T-helper 1 cell treated with Interleukin-12 subunit alpha and Interleukin-12 subunit beta and Interleukin-4 antibody, amounts not matched to agents 30 ng/mL and 1 ng/mL, for 36 hours (primary cell): ENCODE measurements at regions not wholly inside any gene's neighbourhood (a gene's known extent, or its start where the extent isn't known, plus 50 kb on each side); places are given as distances from the start of the nearest gene placed in this dataset.
"Not testable (repeated sequence)": the region's sequence is repeated elsewhere in the genome, so short reads cannot be mapped to it uniquely, and the experiment has no call there.

ENCODE experiments used
- intact Hi-C: fragments of 100-400 bp; cut with micrococcal nuclease; formaldehyde crosslinking; loops from one replicate; pipeline ENCODE4 v1.15.1; 2024

GRCh38 chr17:52938623-52939230 is 780.2 kb upstream of the CA10 start:
- intact Hi-C loops = no loop called here

- intact Hi-C loops = no loop called here
Observed at GRCh38 chr17:52930581-52930980, 772.1 kb upstream of the CA10 start.

DNA sequence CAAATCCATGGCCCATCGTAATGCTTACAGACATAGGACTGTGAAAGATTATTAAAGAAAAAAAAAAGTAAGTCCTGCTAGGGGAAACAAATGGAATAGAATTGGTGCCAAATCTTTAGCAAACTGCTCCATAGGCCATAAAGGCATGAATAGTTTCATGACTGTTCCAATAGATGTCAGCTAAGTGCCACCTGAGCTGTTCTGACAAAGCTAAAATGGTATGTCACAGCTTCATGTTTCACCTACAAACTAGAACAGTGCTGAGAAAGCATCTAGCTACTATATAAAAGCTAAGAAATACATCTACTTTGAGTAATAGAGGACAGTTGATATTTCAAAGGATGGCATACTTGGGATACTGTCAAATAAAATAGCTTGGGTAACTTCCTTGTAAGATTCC is 771.6 kb upstream of the CA10 start:
- intact Hi-C loops = no loop called here

- intact Hi-C loops = no loop called here
Observed at GRCh38 chr17:52923658-52924057, 765.1 kb upstream of the CA10 start.

- intact Hi-C loops = no loop called here
Observed at GRCh38 chr17:52899235-52899634, 740.7 kb upstream of the CA10 start.

DNA sequence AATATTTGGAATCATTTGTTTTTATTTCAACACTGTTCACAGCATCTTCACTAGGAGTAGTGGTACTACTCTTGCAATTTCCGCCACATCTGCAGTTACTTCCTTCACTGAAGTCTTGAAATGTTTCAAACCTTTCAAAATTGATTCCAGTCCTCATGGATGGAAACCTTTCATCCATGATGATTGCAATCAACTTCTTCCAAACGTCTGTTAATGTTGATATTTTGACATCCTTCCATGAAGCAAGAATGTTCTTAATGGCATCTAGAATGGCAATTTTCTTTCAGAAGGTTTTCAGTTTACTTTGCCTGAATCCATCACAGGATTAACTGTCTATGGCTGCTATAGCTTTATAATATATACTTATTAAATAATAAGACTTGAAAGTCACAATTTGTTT is 736.8 kb upstream of the CA10 start:
- intact Hi-C loops = no loop called here

DNA sequence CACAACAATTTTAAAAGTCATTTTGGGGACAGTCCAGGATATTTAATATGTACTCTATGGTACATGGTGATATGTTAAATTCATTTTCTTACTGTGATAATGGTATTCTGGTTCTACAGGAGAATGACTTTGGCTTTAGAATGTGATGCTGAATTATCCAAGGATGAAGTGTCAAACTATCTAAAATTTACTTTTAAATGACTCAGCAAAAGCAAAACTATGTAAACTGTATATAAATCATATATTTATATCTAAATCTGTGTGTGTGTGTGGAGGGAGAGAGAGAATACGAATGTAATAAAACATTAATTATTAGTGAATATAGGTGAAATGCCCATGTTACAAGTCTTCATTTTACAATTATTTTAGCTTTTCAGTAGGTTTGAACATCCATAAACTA is 733.8 kb upstream of the CA10 start:
- intact Hi-C loops = no loop called here

GRCh38 chr17:52885882-52886281 is 727.4 kb upstream of the CA10 start:
- intact Hi-C loops = no loop called here

GRCh38 chr17:52883907-52884491 is 725.5 kb upstream of the CA10 start:
- intact Hi-C loops = not testable (repeated sequence)

DNA sequence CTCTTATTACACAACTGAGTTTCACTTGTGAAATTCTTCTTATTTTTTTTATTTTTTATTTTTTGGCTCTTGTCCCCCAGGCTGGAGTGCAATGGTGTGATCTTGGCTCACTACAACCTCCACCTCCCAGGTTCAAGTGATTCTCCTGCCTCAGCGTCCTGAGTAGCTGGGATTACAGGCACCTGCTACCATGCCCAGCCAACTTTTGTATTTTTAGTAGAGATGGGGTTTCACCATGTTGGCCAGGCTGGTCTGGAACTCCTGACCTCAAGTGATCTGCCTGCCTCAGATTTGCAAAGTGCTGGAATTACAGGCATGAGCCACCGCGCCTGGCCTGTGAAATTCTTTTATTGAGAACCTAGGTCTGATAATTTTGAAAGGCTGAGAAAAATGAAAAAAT is 688.3 kb upstream of the CA10 start:
- intact Hi-C loops = not testable (repeated sequence)

GRCh38 chr17:52841971-52842370 is 683.5 kb upstream of the CA10 start:
- intact Hi-C loops = no loop called here

GRCh38 chr17:52837492-52837891 is 679.0 kb upstream of the CA10 start:
- intact Hi-C loops = no loop called here

DNA sequence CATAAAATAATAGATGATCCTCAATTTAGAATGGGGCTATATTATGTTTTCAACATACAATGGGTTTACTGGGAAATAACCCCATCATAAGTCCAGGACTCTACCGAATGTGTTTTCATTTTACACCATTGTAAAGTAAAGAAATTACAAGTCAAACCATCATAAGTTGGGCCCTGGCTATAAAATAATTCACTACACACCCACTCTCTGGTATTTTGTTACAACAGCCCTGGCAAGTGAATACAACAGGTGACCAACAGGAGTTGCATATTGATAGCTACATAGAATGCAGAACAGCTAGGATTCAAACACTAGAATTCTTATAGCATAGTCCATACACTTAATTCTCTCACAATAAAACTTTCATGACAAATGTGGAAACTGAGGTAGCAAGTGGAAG is 673.0 kb upstream of the CA10 start:
- intact Hi-C loops = no loop called here

DNA sequence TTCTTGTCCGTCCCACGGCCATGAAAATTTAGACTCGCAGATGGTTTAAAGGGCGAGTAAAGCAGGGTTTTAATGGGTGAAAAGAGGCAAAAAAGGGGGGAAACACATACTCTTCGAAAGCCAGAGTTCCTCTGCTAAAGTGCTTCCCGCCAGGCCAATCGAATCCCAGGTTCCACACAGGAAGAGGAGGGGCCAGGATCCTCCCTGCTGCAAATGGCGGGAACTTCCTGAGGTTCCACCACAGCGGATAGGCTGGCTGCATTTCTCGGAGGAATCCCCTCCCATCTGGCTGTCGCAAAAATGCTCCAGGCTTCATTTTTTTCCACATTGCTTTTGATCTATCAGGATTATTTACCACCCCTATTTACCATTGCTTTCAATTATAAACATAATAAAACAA is 670.1 kb upstream of the CA10 start:
- intact Hi-C loops = no loop called here

DNA sequence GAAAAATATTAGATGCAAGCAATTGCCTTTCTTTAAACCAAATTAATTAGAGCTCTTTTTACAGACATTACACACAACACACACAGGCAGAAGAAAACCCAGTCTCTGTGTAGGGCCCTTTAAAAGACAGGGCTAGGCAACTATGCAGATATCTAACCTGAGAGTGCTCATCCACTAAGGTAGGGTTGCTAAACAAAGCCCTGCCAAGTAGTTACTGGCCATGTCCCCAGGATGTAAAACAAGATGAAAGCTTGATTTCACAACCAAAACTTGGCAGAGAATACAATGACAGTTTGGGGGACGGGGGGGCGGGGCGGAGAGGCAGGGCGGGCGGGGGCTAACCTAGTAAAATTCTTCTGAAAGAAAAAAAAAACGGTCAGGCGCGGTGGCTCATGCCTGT is 669.0 kb upstream of the CA10 start:
- intact Hi-C loops = no loop called here

DNA sequence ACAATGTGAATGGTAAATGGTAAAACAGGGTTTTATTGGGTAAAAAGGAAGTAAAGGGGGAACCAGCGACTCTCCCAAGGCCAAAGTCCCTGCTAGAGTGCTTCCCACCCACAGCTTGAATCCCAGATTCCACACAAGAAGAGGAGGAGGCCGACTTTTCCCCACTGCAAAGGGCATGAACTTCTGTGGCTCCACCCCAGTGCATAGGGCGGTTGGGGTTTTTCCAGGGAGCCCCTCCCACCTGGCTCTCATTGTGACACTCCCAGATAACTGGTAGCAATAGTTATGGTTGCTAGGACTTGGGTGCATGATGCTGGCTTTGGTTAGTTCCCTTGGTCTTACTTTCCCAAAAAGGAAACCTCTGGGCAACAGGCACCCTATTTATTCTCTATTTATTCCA is 666.0 kb upstream of the CA10 start:
- intact Hi-C loops = no loop called here

GRCh38 chr17:52823155-52823554 is 664.6 kb upstream of the CA10 start:
- intact Hi-C loops = no loop called here

DNA sequence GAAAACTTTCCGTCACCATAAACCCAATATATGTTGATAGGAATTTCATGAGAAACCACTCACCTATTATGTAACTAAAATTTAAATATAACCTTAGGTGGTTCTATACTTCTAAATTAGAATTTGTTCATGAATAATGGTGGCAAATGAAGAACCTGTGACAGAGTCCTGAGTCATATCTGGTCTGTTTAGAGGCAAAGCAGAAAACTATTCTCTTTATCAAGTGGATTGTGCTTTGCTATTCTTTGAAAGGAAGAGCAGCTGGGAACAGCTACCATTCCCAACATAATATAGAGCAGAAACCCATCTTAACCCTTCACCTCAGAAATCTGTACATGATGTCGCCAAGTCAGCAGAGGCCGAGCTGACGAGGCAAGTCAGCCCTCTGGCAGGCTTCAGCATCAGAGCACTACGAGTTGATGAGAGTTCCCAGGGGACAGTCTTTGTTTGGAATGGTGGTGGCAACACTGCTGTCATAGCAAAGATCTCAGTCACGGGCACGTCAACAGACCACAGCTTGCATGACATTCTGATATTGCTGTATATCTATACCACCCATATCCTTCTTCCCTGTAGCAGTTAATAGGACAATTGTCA is 631.9 kb upstream of the CA10 start:
- intact Hi-C loops = no loop called here

DNA sequence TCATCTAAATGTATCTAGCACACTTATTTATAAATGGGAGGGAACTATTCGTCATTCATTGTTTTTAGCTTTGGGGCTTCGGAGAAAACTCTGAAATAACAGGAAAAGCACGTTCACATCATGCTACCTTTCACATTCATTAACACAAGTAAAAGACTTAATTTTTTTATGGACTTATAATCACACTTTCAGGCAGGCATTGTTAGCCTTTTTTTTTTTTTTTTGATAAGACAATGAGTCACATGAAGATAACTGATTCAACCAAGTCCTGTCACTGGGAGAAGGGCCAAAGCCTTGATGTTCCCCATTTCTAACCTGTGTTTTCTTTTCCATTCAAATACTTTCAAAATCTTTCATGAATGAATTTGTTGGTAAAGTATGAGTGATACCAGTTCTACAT is 631.3 kb upstream of the CA10 start:
- intact Hi-C loops = no loop called here

DNA sequence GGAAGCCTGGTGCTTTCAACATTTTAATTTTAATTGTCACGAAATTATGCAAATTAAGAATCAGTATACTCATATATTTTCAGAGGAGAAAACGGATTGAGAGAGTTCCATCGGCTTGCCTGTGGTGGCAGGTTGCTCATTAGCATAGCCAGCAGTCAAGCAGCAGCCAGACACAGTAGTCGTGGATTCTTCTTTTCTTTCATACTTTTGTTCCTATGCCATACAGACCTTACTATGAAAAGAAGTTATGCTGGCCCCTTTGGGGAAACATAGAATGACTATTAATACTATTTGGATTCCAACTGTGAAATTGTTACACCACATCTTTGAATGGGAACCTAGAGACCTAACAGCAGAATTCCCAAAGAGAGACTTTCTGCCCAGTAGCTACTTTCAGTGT is 617.7 kb upstream of the CA10 start:
- intact Hi-C loops = no loop called here

DNA sequence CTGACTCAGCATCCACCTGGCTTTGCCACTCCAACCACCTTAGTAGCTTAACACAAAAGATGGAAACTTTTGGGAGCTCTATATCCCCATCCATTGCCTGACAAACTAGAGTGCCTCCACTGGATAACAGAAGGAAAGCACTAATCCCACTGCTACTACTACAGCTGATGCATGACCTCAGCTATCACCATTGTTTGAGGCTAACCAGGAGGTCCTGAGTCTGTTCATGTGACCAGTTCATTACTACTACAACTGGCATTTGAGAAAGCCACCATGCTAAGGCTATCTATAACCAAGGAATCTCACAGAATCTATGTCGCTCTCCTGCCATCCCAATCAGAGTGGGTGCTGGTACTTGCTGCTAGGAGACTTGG is 604.3 kb upstream of the CA10 start:
- intact Hi-C loops = no loop called here

- intact Hi-C loops = no loop called here
Observed at GRCh38 chr17:52762147-52762793, 603.8 kb upstream of the CA10 start.

- intact Hi-C loops = no loop called here
Observed at GRCh38 chr17:52759864-52760263, 601.4 kb upstream of the CA10 start.
